Large intestine (tissue), 3 donors: ENCODE measurements at regions not wholly inside any gene's neighbourhood (a gene's known extent, or its start where the extent isn't known, plus 50 kb on each side); places are given as distances from the start of the nearest gene placed in this dataset.
A peak's percentile ranks its signal among the peaks of the same experiment; 100 is the strongest.
"Not testable (repeated sequence)": the region's sequence is repeated elsewhere in the genome, so short reads cannot be mapped to it uniquely, and the experiment has no call there.

ENCODE experiments used
- DNase-seq, 2 donors: peaks; one replicate each; pipeline versions ENCODE4 v3.0.0 to v3.0.0-alpha.2; 2013
- H3K27ac ChIP-seq: one replicate; pipeline ENCODE4 v1.5.1; 2013; ENCODE audit warnings: low read length
- H3K27me3 ChIP-seq: 2 replicates; pipeline ENCODE4 v1.6.1; 2013; ENCODE audit warnings: low read length; ENCODE audit not compliant: control insufficient read depth, insufficient read depth
- H3K36me3 ChIP-seq: 2 replicates; pipeline ENCODE4 v1.6.1; 2013; ENCODE audit warnings: low read length; ENCODE audit not compliant: control insufficient read depth, insufficient read depth
- H3K4me1 ChIP-seq: one replicate; pipeline ENCODE4 v1.6.1; 2013; ENCODE audit warnings: low read length; ENCODE audit not compliant: control insufficient read depth, insufficient read depth
- H3K4me3 ChIP-seq: one replicate; pipeline ENCODE4 v1.5.1; 2013; ENCODE audit warnings: low read length
- H3K9me3 ChIP-seq: one replicate; pipeline ENCODE4 v1.6.1; 2013; ENCODE audit warnings: mild to moderate bottlenecking, low read depth, low read length, moderate library complexity; ENCODE audit not compliant: control insufficient read depth
- WGBS: methylation state at CpG from one replicate; pipeline ENCODE4 v1.1.5; 2013; ENCODE audit warnings: low lambda C conversion rate; ENCODE audit not compliant: insufficient coverage; 5-methylcytosine and 5-hydroxymethylcytosine counted together

DNA sequence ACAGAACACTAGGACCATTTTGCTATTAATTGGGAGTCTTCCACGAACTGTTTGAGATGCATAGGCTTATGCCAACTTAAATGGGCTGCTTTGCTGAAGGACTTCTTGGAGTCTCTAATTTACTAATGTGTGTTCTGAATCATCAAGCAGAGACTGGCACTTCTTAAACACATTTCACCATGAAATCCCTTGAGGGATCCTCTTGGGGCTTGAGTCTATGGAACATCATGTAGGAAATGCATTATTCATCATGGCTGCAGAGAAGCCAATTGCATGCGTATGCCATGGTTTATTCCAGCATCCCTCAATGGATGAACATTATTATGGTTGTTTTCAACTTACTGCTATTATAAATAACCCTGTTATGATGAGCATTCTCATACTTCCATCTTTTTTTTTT, 73.4 kb downstream of the FGD2 start:
- Histone ChIP-seq H3K27ac (no peak overlapping the region), H3K36me3 (no peaks in the 10 kb centered on the region), H3K4me3 (no peak overlapping the region), H3K4me1 (peaks cover 16% of the 10 kb centered on the region), H3K27me3 (no peaks in the 10 kb centered on the region), H3K9me3 (no peaks in the 10 kb centered on the region)
- no peak for DNase-seq
- WGBS: no CpG with 5 or more reads among the region's 2 CpGs

DNA sequence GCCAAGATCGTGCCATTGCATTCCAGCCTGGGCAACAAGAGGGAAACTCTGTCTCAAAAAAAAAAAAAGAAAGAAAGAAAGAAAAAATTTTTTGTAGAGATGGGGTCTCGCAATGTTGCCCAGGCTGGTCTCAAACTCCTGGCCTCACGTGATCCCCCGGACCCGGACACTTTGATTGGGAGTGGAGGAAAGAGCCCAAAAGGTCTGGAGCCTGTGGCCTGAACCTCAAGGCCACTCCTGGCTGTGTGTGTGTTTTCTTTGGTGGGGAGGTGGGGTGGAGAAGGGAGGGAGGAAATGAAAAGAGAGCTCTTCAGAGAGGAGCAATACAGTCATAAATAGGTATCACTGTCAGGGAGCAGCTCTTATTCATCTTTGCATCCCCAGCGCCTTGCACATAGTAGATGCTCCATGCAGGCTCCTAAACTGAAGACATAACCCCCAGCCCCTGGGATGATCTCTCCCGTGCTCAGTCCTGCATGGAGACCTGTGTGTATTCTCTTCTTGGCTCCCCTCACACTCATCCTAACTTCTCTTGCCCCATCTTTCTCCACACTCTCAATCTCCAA, 75.7 kb downstream of the FGD2 start:
- peaks cover 25% of the 10 kb centered on the region for H3K4me1 ChIP-seq
- no peaks in the 10 kb centered on the region for H3K36me3 ChIP-seq
- H3K27me3 ChIP-seq: no peaks in the 10 kb centered on the region
- H3K4me3 ChIP-seq: no peak overlapping the region
- no peaks in the 10 kb centered on the region for H3K9me3 ChIP-seq
- H3K27ac ChIP-seq: no peak overlapping the region
- WGBS: 100% methylated on average over 1 of the region's 7 CpGs
- DNase-seq: no peak

DNA sequence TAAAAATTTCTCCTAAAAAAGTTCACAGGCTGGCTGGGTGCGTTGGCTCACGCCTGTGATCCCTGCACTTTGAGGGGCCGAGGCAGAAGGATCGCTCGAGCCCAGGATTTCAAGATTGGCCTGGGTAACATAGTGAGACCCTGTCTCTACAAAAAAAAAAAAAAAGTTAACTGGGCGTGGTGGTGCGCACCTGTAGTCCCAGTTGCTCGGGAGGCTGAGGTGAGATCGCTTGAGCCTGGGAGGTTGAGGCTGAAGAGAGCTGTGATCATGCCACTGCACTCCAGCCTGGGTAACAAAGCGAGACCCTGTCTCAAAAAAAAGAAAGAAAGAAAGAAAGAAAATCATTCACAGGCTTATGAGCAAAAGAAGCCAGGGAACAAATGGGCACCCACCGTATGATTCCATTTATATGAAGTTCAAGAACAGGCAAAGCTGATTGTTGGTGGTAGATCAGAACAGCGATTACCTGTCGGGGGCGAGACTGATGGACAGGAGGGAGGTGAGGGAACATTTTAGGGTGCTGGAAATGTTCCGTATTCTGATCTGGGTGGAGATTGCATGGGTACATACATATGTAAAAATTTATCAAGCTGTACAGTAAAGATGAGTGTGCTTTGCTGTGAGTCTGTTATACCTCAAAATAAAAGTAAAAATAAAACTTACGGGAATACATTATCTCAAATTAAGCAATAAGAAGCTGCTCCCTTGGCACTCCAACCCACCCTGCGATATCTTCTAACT, 77.1 kb downstream of the FGD2 start:
- no peaks in the 10 kb centered on the region for H3K9me3 ChIP-seq
- H3K36me3 ChIP-seq: no peaks in the 10 kb centered on the region
- DNase-seq: no peak
- 67% methylated on average over 1 of the region's 17 CpGs for WGBS
- no peak overlapping the region for H3K4me3 ChIP-seq
- H3K27me3 ChIP-seq: no peaks in the 10 kb centered on the region
- peaks cover 23% of the 10 kb centered on the region for H3K4me1 ChIP-seq
- H3K27ac ChIP-seq: peak overlapping the region; percentile 88

DNA sequence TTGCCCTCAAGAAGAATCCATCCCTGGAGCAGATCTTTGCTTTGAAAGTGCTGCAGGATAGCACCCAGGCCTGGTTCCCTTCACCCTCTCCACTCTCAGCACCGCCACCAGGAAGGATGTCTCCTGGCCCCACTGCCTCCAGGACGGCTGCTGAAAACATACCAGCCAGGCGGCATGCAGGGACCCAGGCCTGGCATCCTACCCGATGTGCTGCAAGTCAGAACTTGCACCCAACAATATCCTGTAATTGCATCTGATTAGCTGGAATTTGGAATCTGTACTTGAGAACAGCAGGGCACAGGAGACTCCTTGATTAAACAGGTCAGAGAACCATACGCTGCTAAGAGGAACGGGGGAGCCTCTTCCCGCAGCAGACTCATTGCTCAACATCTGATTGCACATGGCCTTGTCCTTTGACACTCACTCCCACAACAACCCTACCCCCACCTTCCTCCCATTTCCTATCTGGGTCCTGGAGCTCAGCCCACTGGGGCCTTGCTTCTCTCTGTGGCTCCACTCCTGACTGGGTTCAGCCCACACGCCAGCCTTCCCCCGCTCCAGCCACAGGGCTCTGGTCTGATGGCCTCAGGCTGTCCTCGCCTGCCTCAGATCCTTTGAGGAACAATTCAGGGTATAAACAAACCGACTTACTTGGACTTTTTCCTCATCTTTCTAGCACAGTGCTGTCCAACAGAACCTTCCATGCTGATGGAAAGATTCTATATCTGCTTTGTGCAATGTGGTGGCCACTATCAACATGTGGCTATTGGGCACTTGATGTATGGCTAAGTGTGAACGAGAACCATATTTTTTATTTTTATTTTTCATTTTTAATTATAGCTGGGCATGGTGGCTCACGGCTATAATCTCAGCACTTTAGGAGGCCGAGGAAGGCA, 78.0 kb downstream of the FGD2 start:
- peak; percentile 95 to 97 for DNase-seq
- WGBS: no CpG with 5 or more reads among the region's 14 CpGs
- H3K4me3 ChIP-seq: peak overlapping the region; percentile 17
- no peaks in the 10 kb centered on the region for H3K36me3 ChIP-seq
- H3K9me3 ChIP-seq: no peaks in the 10 kb centered on the region
- peak overlapping the region; percentile 88 for H3K27ac ChIP-seq
- H3K27me3 ChIP-seq: no peaks in the 10 kb centered on the region
- peaks cover 21% of the 10 kb centered on the region for H3K4me1 ChIP-seq

DNA sequence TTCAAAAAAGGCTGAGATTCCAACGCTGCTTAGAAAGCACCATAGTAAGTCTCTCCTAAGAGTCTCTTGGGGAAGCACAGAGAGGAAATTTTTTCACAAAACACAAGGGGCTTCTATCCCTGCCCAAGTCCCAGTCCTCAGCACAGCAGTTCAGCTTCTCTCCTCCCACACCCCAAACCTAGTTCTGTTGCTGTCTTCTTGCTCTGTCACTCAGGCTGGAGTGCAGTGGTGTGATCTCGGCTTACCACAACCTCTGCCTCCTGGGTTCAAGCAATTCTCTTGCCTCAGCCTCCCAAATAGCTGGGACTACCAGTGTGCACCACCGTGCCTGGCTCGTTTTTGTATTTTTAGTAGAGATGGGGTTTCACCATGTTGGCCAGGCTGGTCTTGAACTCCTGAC, 79.2 kb downstream of the FGD2 start:
- H3K36me3 ChIP-seq, H3K9me3 ChIP-seq, DNase-seq, H3K27me3 ChIP-seq, H3K4me3 ChIP-seq: not testable (repeated sequence)
- no CpG with 5 or more reads among the region's 4 CpGs for WGBS
- Histone ChIP-seq H3K4me1 (peaks cover 21% of the 10 kb centered on the region), H3K27ac (peak overlapping the region; percentile 88)

DNA sequence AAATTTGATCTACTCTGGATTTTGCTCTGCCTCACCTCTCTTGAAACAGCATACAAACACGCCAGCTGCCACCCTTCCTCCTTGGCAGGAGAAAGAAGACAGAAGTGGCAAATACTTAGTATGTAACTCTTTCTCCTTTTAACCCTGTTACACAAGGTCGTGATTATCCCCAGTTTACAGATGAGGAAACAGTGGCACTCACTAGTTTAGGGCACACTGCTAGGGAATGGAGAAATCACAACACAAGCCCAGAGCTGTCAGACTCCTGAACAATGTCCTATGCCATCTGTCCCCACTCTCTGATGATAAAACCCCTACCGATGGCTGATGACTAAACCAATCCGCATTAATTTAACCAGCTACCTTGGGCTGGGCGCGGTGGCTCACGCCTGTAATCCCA, 79.7 kb downstream of the FGD2 start:
- no CpG with 5 or more reads among the region's 7 CpGs for WGBS
- no peak overlapping the region for H3K27ac ChIP-seq

DNA sequence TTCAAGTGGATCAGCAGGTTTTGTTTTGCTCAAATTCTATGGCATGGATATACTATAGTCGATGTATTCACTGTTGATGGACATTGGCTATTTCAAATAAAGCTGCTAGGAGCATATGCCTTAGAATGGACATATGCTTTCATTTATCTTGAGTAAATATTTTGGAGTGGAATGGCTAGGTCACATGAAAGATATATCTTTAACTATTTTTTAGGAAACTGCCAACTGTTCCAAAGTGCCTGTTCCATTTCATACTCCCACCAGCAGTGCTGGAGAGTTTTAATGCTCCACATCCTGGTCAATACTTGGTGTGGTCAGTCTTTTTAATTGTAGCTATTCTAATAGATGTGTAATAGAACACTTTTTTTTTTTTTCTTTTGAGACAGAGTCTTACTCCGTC, 81.1 kb upstream of the PIM1 start:
- no peak overlapping the region for H3K4me3 ChIP-seq
- H3K27me3 ChIP-seq: no peaks in the 10 kb centered on the region
- no peak overlapping the region for H3K27ac ChIP-seq
- WGBS: no CpG with 5 or more reads among the region's 2 CpGs
- no peaks in the 10 kb centered on the region for H3K36me3 ChIP-seq
- DNase-seq: no peak
- H3K4me1 ChIP-seq: peaks cover 24% of the 10 kb centered on the region
- H3K9me3 ChIP-seq: no peaks in the 10 kb centered on the region

More for the DNA sequence above, 79.7 kb downstream of the FGD2 start:
- DNase-seq: no peak
- Histone ChIP-seq H3K27me3 (no peaks in the 10 kb centered on the region), H3K4me3 (no peak overlapping the region), H3K9me3 (no peaks in the 10 kb centered on the region), H3K36me3 (no peaks in the 10 kb centered on the region), H3K4me1 (peaks cover 21% of the 10 kb centered on the region)

DNA sequence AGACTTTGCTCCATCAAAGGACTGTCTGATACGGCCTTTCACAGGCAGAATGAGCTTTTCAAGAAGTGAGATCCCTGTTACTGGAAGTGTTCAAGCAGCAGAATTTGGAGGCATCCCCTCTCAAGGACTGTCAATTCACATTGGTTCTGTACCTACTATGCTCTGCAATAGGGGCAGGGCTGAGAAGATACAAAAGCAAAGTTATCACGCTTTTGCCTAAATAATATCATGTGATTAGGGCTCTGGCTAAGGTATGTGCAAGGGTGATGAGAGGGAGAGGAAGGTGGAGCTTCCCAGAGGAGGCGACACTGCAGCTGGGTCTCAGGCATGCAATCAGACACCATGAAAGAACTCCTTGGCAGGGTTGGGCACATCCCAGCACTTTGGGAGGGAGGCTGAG, 80.2 kb upstream of the PIM1 start:
- Histone ChIP-seq H3K4me1 (peaks cover 17% of the 10 kb centered on the region), H3K27me3 (no peaks in the 10 kb centered on the region), H3K9me3 (no peaks in the 10 kb centered on the region), H3K4me3 (no peak overlapping the region), H3K36me3 (no peaks in the 10 kb centered on the region), H3K27ac (no peak overlapping the region)
- no CpG with 5 or more reads among the region's 3 CpGs for WGBS
- no peak for DNase-seq

DNA sequence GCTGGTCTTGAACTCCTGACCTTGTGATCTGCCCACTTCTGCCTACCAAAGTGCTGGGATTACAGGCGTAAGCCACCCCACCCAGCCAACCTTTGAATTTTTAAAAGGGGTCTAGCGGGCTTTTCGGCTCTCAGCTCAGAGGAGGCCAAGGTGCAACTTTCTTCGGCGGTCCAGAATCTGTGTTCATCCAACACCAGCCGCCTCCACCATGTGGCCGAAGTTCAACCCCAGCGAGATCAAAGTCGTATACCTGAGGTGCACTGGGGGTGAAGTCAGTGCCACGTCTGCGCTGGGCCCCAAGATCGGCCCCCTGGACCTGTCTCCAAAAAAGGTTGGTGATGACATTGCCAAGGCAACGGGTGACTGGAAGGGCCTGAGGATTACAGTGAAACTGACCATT, 78.8 kb upstream of the PIM1 start:
- H3K4me3 ChIP-seq, DNase-seq, H3K27me3 ChIP-seq, H3K9me3 ChIP-seq, H3K36me3 ChIP-seq, H3K27ac ChIP-seq: not testable (repeated sequence)
- no CpG with 5 or more reads among the region's 13 CpGs for WGBS
- H3K4me1 ChIP-seq: peaks cover 25% of the 10 kb centered on the region

DNA sequence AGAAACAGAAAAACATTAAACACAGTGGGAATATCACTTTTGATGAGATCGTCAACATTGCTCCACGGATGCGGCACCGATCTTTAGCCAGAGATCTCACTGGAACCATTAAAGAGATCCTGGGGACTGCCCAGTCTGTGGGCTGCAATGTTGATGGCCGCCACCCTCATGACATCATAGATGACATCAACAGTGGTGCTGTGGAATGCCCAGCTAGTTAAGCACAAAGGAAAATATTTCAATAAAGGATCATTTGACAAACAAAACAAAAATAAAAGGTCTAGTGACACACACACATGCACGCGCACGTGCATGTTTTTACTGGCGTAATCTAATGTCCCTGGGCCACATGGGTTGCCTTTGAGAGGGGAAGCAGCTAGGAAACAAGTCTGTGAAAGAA, 78.4 kb upstream of the PIM1 start:
- not testable (repeated sequence) for H3K9me3 ChIP-seq, H3K4me3 ChIP-seq
- peaks cover 30% of the 10 kb centered on the region for H3K4me1 ChIP-seq

More for the DNA sequence above, 78.4 kb upstream of the PIM1 start:
- not testable (repeated sequence) for H3K36me3 ChIP-seq, H3K27me3 ChIP-seq, DNase-seq, H3K27ac ChIP-seq
- 100% methylated on average over 3 of the region's 9 CpGs for WGBS
